ENCODE measurements at regions not wholly inside any gene's neighbourhood (a gene's known extent, or its start where the extent isn't known, plus 50 kb on each side); places are given as distances from the start of the nearest gene placed in this dataset.

GRCh38 chr1:168387781-168388760, 107.4 kb downstream of the TBX19 start:
- TF ChIP-seq ZFX (IDR thresholded peaks at IDR 0.05) = no peak
- TF ChIP-seq, protein P1, sequence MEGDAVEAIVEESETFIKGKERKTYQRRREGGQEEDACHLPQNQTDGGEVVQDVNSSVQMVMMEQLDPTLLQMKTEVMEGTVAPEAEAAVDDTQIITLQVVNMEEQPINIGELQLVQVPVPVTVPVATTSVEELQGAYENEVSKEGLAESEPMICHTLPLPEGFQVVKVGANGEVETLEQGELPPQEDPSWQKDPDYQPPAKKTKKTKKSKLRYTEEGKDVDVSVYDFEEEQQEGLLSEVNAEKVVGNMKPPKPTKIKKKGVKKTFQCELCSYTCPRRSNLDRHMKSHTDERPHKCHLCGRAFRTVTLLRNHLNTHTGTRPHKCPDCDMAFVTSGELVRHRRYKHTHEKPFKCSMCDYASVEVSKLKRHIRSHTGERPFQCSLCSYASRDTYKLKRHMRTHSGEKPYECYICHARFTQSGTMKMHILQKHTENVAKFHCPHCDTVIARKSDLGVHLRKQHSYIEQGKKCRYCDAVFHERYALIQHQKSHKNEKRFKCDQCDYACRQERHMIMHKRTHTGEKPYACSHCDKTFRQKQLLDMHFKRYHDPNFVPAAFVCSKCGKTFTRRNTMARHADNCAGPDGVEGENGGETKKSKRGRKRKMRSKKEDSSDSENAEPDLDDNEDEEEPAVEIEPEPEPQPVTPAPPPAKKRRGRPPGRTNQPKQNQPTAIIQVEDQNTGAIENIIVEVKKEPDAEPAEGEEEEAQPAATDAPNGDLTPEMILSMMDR (conservative IDR thresholded peaks at IDR 0.05) = no peak

GRCh38 chr1:168386949-168387586, 106.4 kb downstream of the TBX19 start:
- H3K27ac ChIP-seq = no peak overlapping the region
- no peak for TF ChIP-seq ZFX (IDR thresholded peaks at IDR 0.05)
- TF ChIP-seq, protein P1 (conservative IDR thresholded peaks at IDR 0.05) = no peak; the same call in 1 of the 2 replicates

More at GRCh38 chr1:168387781-168388760, 107.4 kb downstream of the TBX19 start:
- no peak overlapping the region for H3K27ac ChIP-seq

GRCh38 chr1:168386492-168386891, 105.8 kb downstream of the TBX19 start:
- TF ChIP-seq ZFX (IDR thresholded peaks at IDR 0.05) = no peak
- TF ChIP-seq, protein P1 (conservative IDR thresholded peaks at IDR 0.05) = no peak
- H3K27ac ChIP-seq = no peak overlapping the region

DNA sequence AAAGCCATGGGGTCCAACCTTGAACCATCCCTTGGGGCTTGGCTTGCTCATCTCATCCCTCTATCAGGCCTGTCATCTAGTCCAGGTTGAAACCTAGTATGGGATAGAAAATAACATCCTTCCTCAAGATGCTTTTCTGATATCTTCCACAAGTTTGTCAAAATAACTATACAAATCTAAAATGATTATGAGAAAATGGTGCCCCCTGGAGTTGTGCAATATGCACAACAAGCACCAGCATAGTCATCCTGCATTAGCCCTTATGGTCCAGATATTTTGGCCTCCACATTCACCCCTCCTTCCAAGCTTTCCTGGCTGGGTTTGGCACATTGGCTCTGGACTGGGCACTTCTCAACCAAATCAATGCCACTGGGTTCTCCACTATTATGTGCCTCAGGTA, 101.2 kb downstream of the TBX19 start:
- no peak for TF ChIP-seq ZFX (IDR thresholded peaks at IDR 0.05)
- TF ChIP-seq, protein P1 (conservative IDR thresholded peaks at IDR 0.05) = no peak; the same call in 1 of the 2 replicates
- no peak overlapping the region for H3K27ac ChIP-seq

GRCh38 chr1:168380945-168381344, 100.3 kb downstream of the TBX19 start:
- H3K27ac ChIP-seq = no peak overlapping the region
- TF ChIP-seq, protein P1 (conservative IDR thresholded peaks at IDR 0.05) = no peak
- no peak for TF ChIP-seq ZFX (IDR thresholded peaks at IDR 0.05)

- TF ChIP-seq, protein P1 (conservative IDR thresholded peaks at IDR 0.05) = no peak
- no peak for TF ChIP-seq ZFX (IDR thresholded peaks at IDR 0.05)
- H3K27ac ChIP-seq = no peak overlapping the region
These were observed 98.6 kb downstream of the TBX19 start for GRCh38 chr1:168379104-168379860.

Data from C4-2B (cell line).